DOHH2 (cell line): ENCODE measurements at regions not wholly inside any gene's neighbourhood (a gene's known extent, or its start where the extent isn't known, plus 50 kb on each side); places are given as distances from the start of the nearest gene placed in this dataset.

Source experiments
- H3F3A ChIP-seq: fragments of 200-600 bp; sonication (generic), shearing (Covaris generic); 2 replicates; pipeline ENCODE4 v1.6.0; 2016; ENCODE audit warnings: antibody characterized with exemption, mild to moderate bottlenecking; ENCODE audit not compliant: control insufficient read depth, insufficient read depth
- H3K27ac ChIP-seq: fragments of 200-600 bp; sonication (generic); 2 replicates; pipeline ENCODE4 v1.5.1; 2014; ENCODE audit warnings: low read depth, mild to moderate bottlenecking, low read length, moderate library complexity
- H3K27me3 ChIP-seq: fragments of 200-600 bp; sonication (generic); 2 replicates; pipeline ENCODE4 v1.6.1; 2014; ENCODE audit warnings: mild to moderate bottlenecking, low read length, mixed read lengths; ENCODE audit not compliant: control insufficient read depth
- H3K36me3 ChIP-seq: fragments of 200-600 bp; sonication (generic); 2 replicates; pipeline ENCODE4 v1.6.1; 2014; ENCODE audit warnings: mild to moderate bottlenecking, low read length, moderate library complexity, mixed read lengths; ENCODE audit not compliant: control insufficient read depth
- H3K4me1 ChIP-seq: fragments of 200-600 bp; sonication (generic); 2 replicates; pipeline ENCODE4 v1.6.1; 2014; ENCODE audit warnings: mild to moderate bottlenecking, low read length, mixed read lengths; ENCODE audit not compliant: control insufficient read depth
- H3K4me2 ChIP-seq: fragments of 200-600 bp; sonication (generic); 2 replicates; pipeline ENCODE4 v1.6.0; 2014; ENCODE audit warnings: mild to moderate bottlenecking, low read length, moderate library complexity
- H3K4me3 ChIP-seq: fragments of 200-600 bp; sonication (generic); 2 replicates; pipeline ENCODE4 v1.5.1; 2014; ENCODE audit warnings: mild to moderate bottlenecking, low read length, mixed read lengths
- H3K79me2 ChIP-seq: fragments of 200-600 bp; sonication (generic); 2 replicates; pipeline ENCODE4 v1.6.1; 2014; ENCODE audit warnings: mild to moderate bottlenecking, low read length, mixed read lengths; ENCODE audit not compliant: control insufficient read depth
- H3K9me2 ChIP-seq: fragments of 200-600 bp; sonication (generic); replicated peaks from 2 replicates; pipeline ENCODE4 v1.6.1; 2014; ENCODE audit warnings: mild to moderate bottlenecking, low read length, mixed read lengths; ENCODE audit not compliant: control insufficient read depth
- H3K9me3 ChIP-seq: fragments of 200-600 bp; sonication (generic); 2 replicates; pipeline ENCODE4 v1.6.1; 2014; ENCODE audit warnings: antibody characterized with exemption, low read length, mixed read lengths; ENCODE audit not compliant: control insufficient read depth, insufficient read depth
- H4K20me1 ChIP-seq: fragments of 200-600 bp; sonication (generic); 2 replicates; pipeline ENCODE4 v1.6.0; 2014; ENCODE audit warnings: low read depth, mild to moderate bottlenecking, antibody characterized with exemption, low read length, moderate library complexity; ENCODE audit not compliant: control insufficient read depth, insufficient read depth
- CTCF ChIP-seq: fragments of 200-600 bp; sonication (generic); IDR thresholded peaks from one replicate; pipeline ENCODE4 v1.5.1; 2014; ENCODE audit warnings: antibody characterized with exemption, mild to moderate bottlenecking, low read depth, low read length; ENCODE audit not compliant: poor library complexity, severe bottlenecking
- EZH2phosphoT487 ChIP-seq: fragments of 200-600 bp; sonication (generic); IDR thresholded peaks from 2 replicates; pipeline ENCODE4 v1.6.1; 2017; ENCODE audit warnings: borderline replicate concordance, mild to moderate bottlenecking, antibody characterized with exemption, low read length, moderate library complexity, mixed read lengths

GRCh38 chr2:136358576-136358975 is 240.6 kb upstream of the CXCR4 start:
- no peaks in the 10 kb centered on the region for H3K79me2 ChIP-seq
- H3K4me3 ChIP-seq = no peak overlapping the region
- no peaks in the 10 kb centered on the region for H3K27me3 ChIP-seq
- no peaks in the 10 kb centered on the region for H3F3A ChIP-seq
- TF ChIP-seq EZH2phosphoT487 (no peak), CTCF (no peak)
- H3K9me3 ChIP-seq = no peaks in the 10 kb centered on the region
- H3K36me3 ChIP-seq = no peaks in the 10 kb centered on the region
- peaks cover 10% of the 10 kb centered on the region for H3K4me1 ChIP-seq
- H4K20me1 ChIP-seq = no peaks in the 10 kb centered on the region
- H3K9me2 ChIP-seq = no peaks in the 10 kb centered on the region
- no peak overlapping the region for H3K27ac ChIP-seq
- no peak overlapping the region for H3K4me2 ChIP-seq

GRCh38 chr2:136357007-136357380 is 239.0 kb upstream of the CXCR4 start:
- no peak overlapping the region for H3K4me3 ChIP-seq
- H3K9me2 ChIP-seq = no peaks in the 10 kb centered on the region
- no peaks in the 10 kb centered on the region for H3K36me3 ChIP-seq
- H3F3A ChIP-seq = no peaks in the 10 kb centered on the region
- H3K4me1 ChIP-seq = peaks cover 10% of the 10 kb centered on the region
- H3K79me2 ChIP-seq = no peaks in the 10 kb centered on the region
- H4K20me1 ChIP-seq = no peaks in the 10 kb centered on the region
- H3K27ac ChIP-seq = no peak overlapping the region
- no peaks in the 10 kb centered on the region for H3K9me3 ChIP-seq
- TF ChIP-seq EZH2phosphoT487 = no peak
- no peak for TF ChIP-seq CTCF
- no peak overlapping the region for H3K4me2 ChIP-seq
- H3K27me3 ChIP-seq = no peaks in the 10 kb centered on the region

- no peak overlapping the region for H3K4me3 ChIP-seq
- peaks cover 10% of the 10 kb centered on the region for H3K4me1 ChIP-seq
- H3F3A ChIP-seq = no peaks in the 10 kb centered on the region
- no peak overlapping the region for H3K4me2 ChIP-seq
- no peaks in the 10 kb centered on the region for H3K79me2 ChIP-seq
- H3K9me2 ChIP-seq = no peaks in the 10 kb centered on the region
- no peaks in the 10 kb centered on the region for H3K27me3 ChIP-seq
- no peak overlapping the region for H3K27ac ChIP-seq
- TF ChIP-seq CTCF (no peak), EZH2phosphoT487 (no peak)
- H3K36me3 ChIP-seq = no peaks in the 10 kb centered on the region
- H4K20me1 ChIP-seq = no peaks in the 10 kb centered on the region
- no peaks in the 10 kb centered on the region for H3K9me3 ChIP-seq
Observed at GRCh38 chr2:136356125-136357006, 238.4 kb upstream of the CXCR4 start.
